Neural cell (in vitro differentiated cells): ENCODE measurements at regions not wholly inside any gene's neighbourhood (a gene's known extent, or its start where the extent isn't known, plus 50 kb on each side); places are given as distances from the start of the nearest gene placed in this dataset.

Experiments used
- H2AFZ ChIP-seq: fragments of 200-600, 300-800 bp; sonication (generic), shearing (Covaris generic); 2 replicates; pipeline ENCODE4 v1.6.0; 2014; ENCODE audit warnings: low read depth, mild to moderate bottlenecking, antibody characterized with exemption, low read length, moderate library complexity
- H3F3A ChIP-seq: fragments of 200-600 bp; shearing (Covaris generic); 2 replicates; pipeline ENCODE4 v1.6.1; 2016; ENCODE audit warnings: mild to moderate bottlenecking, moderate library complexity, mixed read lengths, antibody characterized with exemption, low read length; ENCODE audit not compliant: insufficient read depth, poor library complexity, severe bottlenecking
- H3K27ac ChIP-seq: fragments of 200-600, 300-800 bp; sonication (generic), shearing (Covaris generic); 2 replicates; pipeline ENCODE4 v1.5.1; 2014; ENCODE audit warnings: mild to moderate bottlenecking, low read length, moderate library complexity
- H3K27me3 ChIP-seq: fragments of 300-800, 200-600 bp; sonication (generic), shearing (Covaris generic); 2 replicates; pipeline ENCODE4 v1.6.0; 2014; ENCODE audit warnings: mild to moderate bottlenecking, low read depth, low read length, moderate library complexity; ENCODE audit not compliant: insufficient read depth
- H3K36me3 ChIP-seq: fragments of 300-800, 200-600 bp; sonication (generic), shearing (Covaris generic); 2 replicates; pipeline ENCODE4 v1.5.1; 2014; ENCODE audit warnings: mild to moderate bottlenecking, antibody characterized with exemption, low read length, moderate library complexity; ENCODE audit not compliant: insufficient read depth
- H3K4me2 ChIP-seq: fragments of 300-800, 200-600 bp; sonication (generic), shearing (Covaris generic); 2 replicates; pipeline ENCODE4 v1.6.0; 2014; ENCODE audit warnings: mild to moderate bottlenecking, low read length
- H3K4me3 ChIP-seq: fragments of 300-800, 200-600 bp; sonication (generic), shearing (Covaris generic); 2 replicates; pipeline ENCODE4 v1.5.1; 2014; ENCODE audit warnings: mild to moderate bottlenecking, low read length, moderate library complexity
- H3K79me2 ChIP-seq: fragments of 200-600 bp; shearing (Covaris generic); replicated peaks from 2 replicates; pipeline ENCODE4 v1.6.0; 2014; ENCODE audit warnings: mild to moderate bottlenecking, low read length, moderate library complexity; ENCODE audit not compliant: insufficient read depth
- H3K9ac ChIP-seq: fragments of 300-800, 200-600 bp; sonication (generic), shearing (Covaris generic); 2 replicates; pipeline ENCODE4 v1.6.1; 2016; ENCODE audit warnings: mild to moderate bottlenecking, low read length, mixed read lengths
- H3K9me2 ChIP-seq: fragments of 200-600 bp; shearing (Covaris generic); 2 replicates; pipeline ENCODE4 v1.6.1; 2016; ENCODE audit warnings: mild to moderate bottlenecking, low read length, mixed read lengths; ENCODE audit not compliant: insufficient read depth
- H3K9me3 ChIP-seq: fragments of 200-600, 300-800 bp; sonication (generic), shearing (Covaris generic); 2 replicates; pipeline ENCODE4 v1.6.1; 2016; ENCODE audit warnings: mild to moderate bottlenecking, mixed run types, low read length, moderate library complexity, mixed read lengths
- H4K20me1 ChIP-seq: fragments of 200-600 bp; shearing (Covaris generic); 2 replicates; pipeline ENCODE4 v1.6.1; 2016; ENCODE audit warnings: mild to moderate bottlenecking, mixed run types; ENCODE audit not compliant: insufficient read depth
- CTCF ChIP-seq: fragments of 450-650 bp; IDR thresholded peaks from 2 replicates; pipeline ENCODE4 v1.5.1; 2014; ENCODE audit warnings: antibody characterized with exemption, mild to moderate bottlenecking, moderate library complexity; ENCODE audit not compliant: poor library complexity, severe bottlenecking
- EP300 ChIP-seq: fragments of 450-650 bp; conservative IDR thresholded peaks from 2 replicates; pipeline ENCODE4 v1.6.1; 2014; ENCODE audit warnings: antibody characterized with exemption, mild to moderate bottlenecking, moderate library complexity; ENCODE audit not compliant: poor library complexity, severe bottlenecking
- EZH2 ChIP-seq: fragments of 200-600, 300-800 bp; shearing (Covaris generic), sonication (generic); IDR thresholded peaks from 2 replicates; pipeline ENCODE4 v1.6.1; 2014; ENCODE audit warnings: antibody characterized with exemption, low read length, borderline replicate concordance, mild to moderate bottlenecking; ENCODE audit not compliant: insufficient read depth, poor library complexity, severe bottlenecking
- MXI1 ChIP-seq: fragments of 450-650 bp; conservative IDR thresholded peaks from 2 replicates; pipeline ENCODE4 v1.6.1; 2014; ENCODE audit warnings: antibody characterized with exemption, mild to moderate bottlenecking; ENCODE audit not compliant: poor library complexity, severe bottlenecking
- POLR2AphosphoS5 ChIP-seq: IDR thresholded peaks from 2 replicates; pipeline ENCODE4 v1.6.1; 2012
- RAD21 ChIP-seq: fragments of 450-650 bp; conservative IDR thresholded peaks from 2 replicates; pipeline ENCODE4 v1.6.1; 2014; ENCODE audit warnings: antibody characterized with exemption, mild to moderate bottlenecking, moderate library complexity
- REST ChIP-seq: IDR thresholded peaks from 2 replicates; pipeline ENCODE4 v1.6.1; 2012; ENCODE audit warnings: borderline replicate concordance
- SMC3 ChIP-seq: fragments of 450-650 bp; conservative IDR thresholded peaks from 2 replicates; pipeline ENCODE4 v1.6.1; 2014; ENCODE audit warnings: antibody characterized with exemption, mild to moderate bottlenecking, moderate library complexity; ENCODE audit not compliant: poor library complexity
- TAF1 ChIP-seq: IDR thresholded peaks from 2 replicates; pipeline ENCODE4 v1.6.1; 2012; ENCODE audit warnings: low read depth

- Histone ChIP-seq H3K4me2 (no peak overlapping the region), H3K27ac (no peak overlapping the region), H3K9me2 (no peaks in the 10 kb centered on the region), H3K27me3 (no peaks in the 10 kb centered on the region), H3K4me3 (no peak overlapping the region), H3K79me2 (no peaks in the 10 kb centered on the region), H3K9ac (no peak overlapping the region), H3K36me3 (no peaks in the 10 kb centered on the region), H3K9me3 (no peaks in the 10 kb centered on the region), H2AFZ (no peak overlapping the region), H4K20me1 (no peaks in the 10 kb centered on the region), H3F3A (no peaks in the 10 kb centered on the region)
- TF ChIP-seq RAD21, result no peak
- TF ChIP-seq POLR2AphosphoS5, result no peak
- no peak for TF ChIP-seq REST
- TF ChIP-seq EP300, result no peak
- TF ChIP-seq TAF1, result no peak
- no peak for TF ChIP-seq SMC3
- TF ChIP-seq CTCF, result no peak
- TF ChIP-seq EZH2, result no peak
- TF ChIP-seq MXI1, result no peak
Measured at GRCh38 chr5:5025774-5026408, 114.2 kb upstream of the ADAMTS16 start.

- Histone ChIP-seq H3K27me3 (no peaks in the 10 kb centered on the region), H3F3A (no peaks in the 10 kb centered on the region), H3K9me2 (no peaks in the 10 kb centered on the region), H3K9me3 (no peaks in the 10 kb centered on the region), H3K27ac (no peak overlapping the region), H4K20me1 (no peaks in the 10 kb centered on the region), H3K79me2 (no peaks in the 10 kb centered on the region), H3K4me3 (no peak overlapping the region), H2AFZ (no peak overlapping the region), H3K36me3 (no peaks in the 10 kb centered on the region), H3K9ac (no peak overlapping the region), H3K4me2 (no peak overlapping the region)
- TF ChIP-seq REST (no peak), RAD21 (no peak), EZH2 (no peak), CTCF (no peak), POLR2AphosphoS5 (no peak), EP300 (no peak), MXI1 (no peak)
Measured at GRCh38 chr5:5026409-5026785, 113.7 kb upstream of the ADAMTS16 start.
